ENCODE measurements at regions not wholly inside any gene's neighbourhood (a gene's known extent, or its start where the extent isn't known, plus 50 kb on each side); places are given as distances from the start of the nearest gene placed in this dataset.

DNA sequence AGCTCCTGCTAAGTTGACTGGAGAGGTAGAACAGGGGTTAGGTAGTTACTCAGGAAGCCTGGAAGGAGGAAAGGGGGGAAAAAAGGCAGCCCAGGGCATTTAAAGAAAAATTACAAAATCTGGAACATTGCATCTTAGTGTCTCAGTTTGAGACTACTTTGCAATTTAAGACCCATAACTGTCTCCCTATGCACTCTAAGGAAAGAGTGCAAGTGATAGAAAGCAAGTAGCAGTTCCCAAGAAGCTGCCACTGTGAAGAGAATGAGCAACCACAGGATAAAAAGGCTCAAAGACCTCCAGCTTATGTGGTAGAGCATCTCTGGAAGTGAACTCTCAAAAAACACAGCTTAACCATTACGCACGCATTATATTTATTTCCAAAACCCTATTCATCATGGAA, 141.8 kb downstream of the SLCO4C1 start:
- TF ChIP-seq RARB (CRISPR knock-in tag; IDR thresholded peaks at IDR 0.05) (no peak), GLIS3 (CRISPR knock-in tag; IDR thresholded peaks at IDR 0.05) (no peak), TCF4 (CRISPR knock-in tag; IDR thresholded peaks at IDR 0.05; ENCODE audit: borderline replicate concordance) (no peak), ZFP3 (CRISPR knock-in tag; IDR thresholded peaks at IDR 0.05) (no peak), TOX (CRISPR knock-in tag; IDR thresholded peaks at IDR 0.05; ENCODE audit: borderline replicate concordance) (no peak), SNAI2 (CRISPR knock-in tag; IDR thresholded peaks at IDR 0.05) (no peak), ZNF8 (CRISPR knock-in tag; IDR thresholded peaks at IDR 0.05) (no peak), PPARA (CRISPR knock-in tag; IDR thresholded peaks at IDR 0.05; ENCODE audit: borderline replicate concordance) (no peak), ZC3H10 (CRISPR knock-in tag; IDR thresholded peaks at IDR 0.05) (no peak), ZNF565 (CRISPR knock-in tag; conservative IDR thresholded peaks at IDR 0.05; ENCODE audit: low read depth) (no peak)
- TF ChIP-seq, protein P1, sequence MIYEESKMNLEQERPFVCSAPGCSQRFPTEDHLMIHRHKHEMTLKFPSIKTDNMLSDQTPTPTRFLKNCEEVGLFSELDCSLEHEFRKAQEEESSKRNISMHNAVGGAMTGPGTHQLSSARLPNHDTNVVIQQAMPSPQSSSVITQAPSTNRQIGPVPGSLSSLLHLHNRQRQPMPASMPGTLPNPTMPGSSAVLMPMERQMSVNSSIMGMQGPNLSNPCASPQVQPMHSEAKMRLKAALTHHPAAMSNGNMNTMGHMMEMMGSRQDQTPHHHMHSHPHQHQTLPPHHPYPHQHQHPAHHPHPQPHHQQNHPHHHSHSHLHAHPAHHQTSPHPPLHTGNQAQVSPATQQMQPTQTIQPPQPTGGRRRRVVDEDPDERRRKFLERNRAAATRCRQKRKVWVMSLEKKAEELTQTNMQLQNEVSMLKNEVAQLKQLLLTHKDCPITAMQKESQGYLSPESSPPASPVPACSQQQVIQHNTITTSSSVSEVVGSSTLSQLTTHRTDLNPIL (CRISPR knock-in tag; IDR thresholded peaks at IDR 0.05; ENCODE audit: low read depth), result no peak
- TF ChIP-seq, protein P2, sequence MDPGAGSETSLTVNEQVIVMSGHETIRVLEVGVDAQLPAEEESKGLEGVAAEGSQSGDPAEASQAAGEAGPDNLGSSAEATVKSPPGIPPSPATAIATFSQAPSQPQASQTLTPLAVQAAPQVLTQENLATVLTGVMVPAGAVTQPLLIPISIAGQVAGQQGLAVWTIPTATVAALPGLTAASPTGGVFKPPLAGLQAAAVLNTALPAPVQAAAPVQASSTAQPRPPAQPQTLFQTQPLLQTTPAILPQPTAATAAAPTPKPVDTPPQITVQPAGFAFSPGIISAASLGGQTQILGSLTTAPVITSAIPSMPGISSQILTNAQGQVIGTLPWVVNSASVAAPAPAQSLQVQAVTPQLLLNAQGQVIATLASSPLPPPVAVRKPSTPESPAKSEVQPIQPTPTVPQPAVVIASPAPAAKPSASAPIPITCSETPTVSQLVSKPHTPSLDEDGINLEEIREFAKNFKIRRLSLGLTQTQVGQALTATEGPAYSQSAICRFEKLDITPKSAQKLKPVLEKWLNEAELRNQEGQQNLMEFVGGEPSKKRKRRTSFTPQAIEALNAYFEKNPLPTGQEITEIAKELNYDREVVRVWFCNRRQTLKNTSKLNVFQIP (CRISPR knock-in tag; IDR thresholded peaks at IDR 0.05; ENCODE audit: borderline replicate concordance, low read depth), result no peak
- TF ChIP-seq, protein P3, sequence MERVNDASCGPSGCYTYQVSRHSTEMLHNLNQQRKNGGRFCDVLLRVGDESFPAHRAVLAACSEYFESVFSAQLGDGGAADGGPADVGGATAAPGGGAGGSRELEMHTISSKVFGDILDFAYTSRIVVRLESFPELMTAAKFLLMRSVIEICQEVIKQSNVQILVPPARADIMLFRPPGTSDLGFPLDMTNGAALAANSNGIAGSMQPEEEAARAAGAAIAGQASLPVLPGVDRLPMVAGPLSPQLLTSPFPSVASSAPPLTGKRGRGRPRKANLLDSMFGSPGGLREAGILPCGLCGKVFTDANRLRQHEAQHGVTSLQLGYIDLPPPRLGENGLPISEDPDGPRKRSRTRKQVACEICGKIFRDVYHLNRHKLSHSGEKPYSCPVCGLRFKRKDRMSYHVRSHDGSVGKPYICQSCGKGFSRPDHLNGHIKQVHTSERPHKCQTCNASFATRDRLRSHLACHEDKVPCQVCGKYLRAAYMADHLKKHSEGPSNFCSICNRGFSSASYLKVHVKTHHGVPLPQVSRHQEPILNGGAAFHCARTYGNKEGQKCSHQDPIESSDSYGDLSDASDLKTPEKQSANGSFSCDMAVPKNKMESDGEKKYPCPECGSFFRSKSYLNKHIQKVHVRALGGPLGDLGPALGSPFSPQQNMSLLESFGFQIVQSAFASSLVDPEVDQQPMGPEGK (CRISPR knock-in tag; IDR thresholded peaks at IDR 0.05; ENCODE audit: borderline replicate concordance), result no peak
